Mesodermal cell (in vitro differentiated cells): ENCODE measurements at regions not wholly inside any gene's neighbourhood (a gene's known extent, or its start where the extent isn't known, plus 50 kb on each side); places are given as distances from the start of the nearest gene placed in this dataset.

Source experiments
- H3K27ac ChIP-seq: 2 replicates; pipeline ENCODE4 v1.7.0; 2013; ENCODE audit warnings: mild to moderate bottlenecking, low read depth, low read length, moderate library complexity; ENCODE audit not compliant: severe bottlenecking
- H3K36me3 ChIP-seq: 2 replicates; pipeline ENCODE4 v1.7.1; 2013; ENCODE audit warnings: mild to moderate bottlenecking, low read length, moderate library complexity; ENCODE audit not compliant: control insufficient read depth, insufficient read depth
- H3K4me1 ChIP-seq: one replicate; pipeline ENCODE4 v1.7.1; 2013; ENCODE audit warnings: mild to moderate bottlenecking, low read length; ENCODE audit not compliant: insufficient read depth, control insufficient read depth, poor library complexity, severe bottlenecking
- H3K4me3 ChIP-seq: 2 replicates; pipeline ENCODE4 v1.7.0; 2013; ENCODE audit warnings: low read length, control low read depth, mild to moderate bottlenecking; ENCODE audit not compliant: insufficient read depth, poor library complexity, severe bottlenecking; ENCODE audit errors: extremely low read depth
- H3K9me3 ChIP-seq: 2 replicates; pipeline ENCODE4 v1.7.1; 2013; ENCODE audit warnings: mild to moderate bottlenecking, low read length, moderate library complexity; ENCODE audit not compliant: control insufficient read depth
- WGBS, 2 experiments: methylation state at CpG; one replicate each; pipeline ENCODE4 v1.1.5; 2013; ENCODE audit warnings: missing lambda C conversion rate in 2 of 2; ENCODE audit not compliant: insufficient coverage in 2 of 2; 5-methylcytosine and 5-hydroxymethylcytosine counted together

DNA sequence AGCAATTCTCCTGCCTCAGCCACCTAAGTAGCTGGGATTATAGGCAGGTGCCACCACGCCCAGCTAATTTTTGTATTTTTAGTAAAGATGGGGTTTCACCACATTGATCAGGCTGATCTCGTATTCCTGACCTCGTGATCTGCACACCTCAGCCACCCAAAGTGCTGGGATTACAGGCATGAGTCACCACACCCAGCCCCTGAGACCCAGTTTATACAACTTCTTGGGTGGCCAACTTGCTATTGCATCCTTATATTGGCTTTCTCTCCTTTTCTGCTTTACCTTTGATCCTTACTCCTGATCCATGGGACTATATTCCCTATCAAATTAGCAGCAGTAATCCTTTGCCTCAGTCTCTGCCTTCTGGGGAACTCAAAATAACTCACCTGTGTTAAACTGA is 659.1 kb downstream of the PRELID2 start:
- WGBS, 2 experiments, result 82 to 87% methylated on average over 2 to 3 of the region's 3 CpGs
- no peaks in the 10 kb centered on the region for H3K36me3 ChIP-seq
- no peaks in the 10 kb centered on the region for H3K9me3 ChIP-seq
- H3K4me1 ChIP-seq, result peaks cover 19% of the 10 kb centered on the region
- H3K4me3 ChIP-seq, result no peak overlapping the region
- no peak overlapping the region for H3K27ac ChIP-seq

DNA sequence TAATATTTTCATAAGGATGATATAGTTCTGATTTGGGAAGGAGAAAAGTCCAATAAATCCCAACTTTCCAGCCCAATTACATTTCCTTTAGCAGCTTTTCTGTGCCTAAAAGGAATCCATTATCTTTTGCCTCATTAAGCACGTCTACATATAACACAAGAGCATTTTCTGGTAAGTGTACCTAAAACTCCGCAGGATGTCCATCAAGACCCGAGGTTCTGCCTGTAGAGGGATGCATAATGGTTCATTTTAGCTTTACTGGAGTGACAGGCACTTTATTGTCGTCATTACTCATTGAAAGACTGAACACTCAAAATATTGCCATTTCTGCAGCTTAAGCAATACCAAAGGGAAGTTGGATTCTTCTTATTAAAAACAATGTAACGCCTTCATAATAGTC is 669.0 kb downstream of the PRELID2 start:
- 90 to 100% methylated on average over 1 to 2 of the region's 5 CpGs for WGBS, 2 experiments
- Histone ChIP-seq H3K36me3 (no peaks in the 10 kb centered on the region), H3K9me3 (no peaks in the 10 kb centered on the region), H3K27ac (no peak overlapping the region), H3K4me3 (no peak overlapping the region), H3K4me1 (no peaks in the 10 kb centered on the region)

DNA sequence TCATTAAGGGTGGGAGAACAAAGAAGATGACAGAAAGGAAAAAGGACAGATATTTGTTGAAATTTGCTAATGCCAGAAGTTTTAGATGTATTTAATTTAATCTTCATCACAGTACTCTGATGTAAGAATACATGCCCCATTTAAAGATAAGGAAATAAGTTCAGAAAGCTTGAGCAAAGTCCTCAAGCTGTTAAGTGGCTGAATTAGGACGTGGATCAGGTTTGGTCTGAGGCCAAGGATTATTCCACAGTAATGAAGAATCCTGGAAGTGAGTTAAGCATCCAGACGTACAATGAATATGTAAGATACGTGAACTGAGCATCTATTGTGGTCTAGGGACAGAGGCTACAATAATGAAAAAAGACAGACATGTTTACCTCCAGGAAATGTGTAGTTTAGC is 671.3 kb downstream of the PRELID2 start:
- Histone ChIP-seq H3K4me1 (peaks cover 5% of the 10 kb centered on the region), H3K27ac (no peak overlapping the region), H3K9me3 (no peaks in the 10 kb centered on the region), H3K4me3 (no peak overlapping the region), H3K36me3 (no peaks in the 10 kb centered on the region)
- WGBS, 2 experiments, result 91 to 92% methylated on average over 3 of the region's 3 CpGs

DNA sequence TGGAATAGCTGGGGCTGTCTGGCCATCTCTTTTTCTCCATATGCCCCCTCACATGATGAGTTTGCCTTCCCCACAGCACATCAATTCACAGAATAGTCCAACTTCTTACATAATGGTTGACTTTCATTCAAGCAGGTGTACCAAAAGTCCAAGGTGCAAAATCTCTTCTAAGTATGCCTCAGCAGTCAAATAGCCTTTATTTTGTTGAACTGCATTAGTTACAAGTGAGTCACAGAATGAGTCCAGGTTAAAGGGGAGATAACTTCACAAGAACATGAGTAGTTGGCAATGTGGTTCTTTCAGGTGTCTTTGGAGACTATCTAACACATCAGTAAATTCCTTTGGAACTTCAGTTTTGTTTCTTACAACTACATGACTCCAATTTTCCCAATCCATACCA is 672.5 kb downstream of the PRELID2 start:
- Histone ChIP-seq H3K4me1 (peaks cover 14% of the 10 kb centered on the region), H3K36me3 (no peaks in the 10 kb centered on the region), H3K4me3 (no peak overlapping the region), H3K27ac (no peak overlapping the region), H3K9me3 (no peaks in the 10 kb centered on the region)

DNA sequence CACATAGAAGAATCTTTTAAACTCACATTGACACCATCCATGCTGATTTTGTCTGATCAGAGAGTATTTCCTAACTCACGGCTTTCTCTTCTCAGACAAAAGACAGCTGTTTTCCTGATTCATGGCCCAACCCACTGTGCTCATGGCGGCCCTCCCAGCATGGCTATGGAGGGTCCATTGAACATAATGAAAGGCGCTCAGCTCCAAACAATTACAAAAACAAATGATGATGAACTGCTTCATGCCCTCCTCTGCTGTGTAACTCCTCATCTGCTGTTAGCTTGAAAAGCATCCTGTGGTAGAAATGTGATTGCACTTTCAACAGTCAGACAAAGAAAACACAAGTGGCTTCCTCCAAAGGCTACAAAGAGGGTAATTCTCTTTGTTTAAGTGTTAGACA is 673.8 kb downstream of the PRELID2 start:
- no peak overlapping the region for H3K4me3 ChIP-seq
- H3K9me3 ChIP-seq, result no peaks in the 10 kb centered on the region
- H3K4me1 ChIP-seq, result peaks cover 16% of the 10 kb centered on the region
- H3K36me3 ChIP-seq, result no peaks in the 10 kb centered on the region
- no peak overlapping the region for H3K27ac ChIP-seq
- 55 to 67% methylated on average over 1 to 2 of the region's 3 CpGs for WGBS, 2 experiments

DNA sequence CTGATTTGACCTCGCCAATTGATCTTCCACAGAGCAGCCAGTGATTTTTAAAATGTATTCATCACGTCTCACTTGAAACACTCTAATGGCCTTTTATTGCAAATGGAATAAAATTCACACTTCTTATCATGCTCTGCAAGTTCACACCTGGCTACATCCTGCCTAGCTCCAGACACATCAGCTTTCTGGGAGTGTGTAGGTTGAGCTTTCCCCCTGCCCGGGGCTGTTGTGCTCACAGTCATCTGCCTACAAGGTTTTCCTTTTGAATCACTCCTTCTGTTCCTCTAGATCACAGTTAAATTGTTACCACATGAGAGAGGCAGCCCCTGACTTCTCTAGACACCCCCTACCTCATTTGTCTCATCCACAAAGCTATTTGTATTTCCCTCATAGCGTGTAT is 674.5 kb downstream of the PRELID2 start:
- Histone ChIP-seq H3K4me1 (peaks cover 16% of the 10 kb centered on the region), H3K27ac (no peak overlapping the region), H3K36me3 (no peaks in the 10 kb centered on the region), H3K9me3 (no peaks in the 10 kb centered on the region), H3K4me3 (no peak overlapping the region)
- WGBS, 2 experiments, result 86 to 91% methylated on average over 1 to 3 of the region's 4 CpGs

DNA sequence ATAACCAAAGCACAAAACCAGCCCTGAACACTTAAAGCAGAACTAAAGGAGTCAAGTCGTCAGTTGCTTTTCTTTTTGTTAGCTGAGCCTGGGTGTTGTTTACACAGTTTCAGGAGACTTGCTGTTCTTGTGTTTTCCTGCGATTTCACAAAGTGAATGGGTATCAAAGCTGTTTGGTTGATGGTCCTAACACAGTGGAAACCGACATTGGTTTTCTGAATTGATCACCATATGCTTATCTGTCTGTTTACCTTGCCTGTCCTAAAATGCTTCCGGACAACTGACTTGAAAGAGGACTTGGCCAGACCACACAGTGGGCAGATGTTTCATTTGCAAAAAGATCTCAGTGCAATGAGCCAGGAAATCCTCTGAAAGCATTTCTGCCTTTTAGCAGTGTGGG is 676.4 kb downstream of the PRELID2 start:
- 14 to 40% methylated on average over 2 to 4 of the region's 4 CpGs for WGBS, 2 experiments
- peaks cover 16% of the 10 kb centered on the region for H3K4me1 ChIP-seq
- no peaks in the 10 kb centered on the region for H3K36me3 ChIP-seq
- H3K9me3 ChIP-seq, result no peaks in the 10 kb centered on the region
- no peak overlapping the region for H3K4me3 ChIP-seq
- H3K27ac ChIP-seq, result peak overlapping the region; percentile 68

DNA sequence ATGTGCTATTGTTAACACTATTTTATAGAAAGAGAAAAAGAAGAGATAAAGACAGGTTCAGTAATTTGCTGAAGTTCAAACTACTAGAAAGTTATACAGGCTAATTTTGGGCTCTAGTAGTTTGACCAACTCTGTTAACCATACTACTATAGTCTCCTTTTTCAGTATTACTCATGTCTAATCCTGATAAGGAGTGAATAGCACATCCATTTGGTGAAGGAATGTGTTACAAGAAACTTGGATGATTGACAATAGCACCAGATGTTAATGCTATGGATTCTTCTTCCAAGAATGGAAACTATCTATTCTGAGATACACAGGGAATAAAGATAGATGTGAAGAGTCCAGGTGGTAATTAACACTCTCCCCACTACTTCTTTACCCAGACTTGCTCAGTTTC is 677.3 kb downstream of the PRELID2 start:
- no peaks in the 10 kb centered on the region for H3K36me3 ChIP-seq
- H3K9me3 ChIP-seq, result no peaks in the 10 kb centered on the region
- H3K4me1 ChIP-seq, result peaks cover 16% of the 10 kb centered on the region
- no peak overlapping the region for H3K4me3 ChIP-seq
- no peak overlapping the region for H3K27ac ChIP-seq

DNA sequence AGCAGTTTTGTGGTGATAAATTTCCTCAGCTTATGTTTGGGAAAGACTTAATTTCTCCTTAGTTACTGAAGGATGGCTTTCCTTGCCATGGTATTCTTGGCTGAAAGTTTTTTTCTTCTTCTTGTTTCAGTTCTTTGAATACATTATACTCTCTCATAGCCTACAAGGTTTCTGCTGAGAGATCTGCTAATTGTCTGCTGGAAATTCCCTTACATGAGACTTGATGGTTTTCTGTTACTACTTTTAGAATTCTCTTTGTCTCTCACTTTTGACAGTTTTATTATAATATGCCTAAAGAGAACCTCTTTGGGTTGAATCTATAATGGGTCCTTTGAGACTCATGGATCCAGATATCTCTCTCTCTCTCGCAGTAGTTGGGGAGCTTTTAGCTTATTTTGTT is 693.6 kb downstream of the PRELID2 start:
- WGBS, 2 experiments, result no CpG with 5 or more reads among the region's 1 CpG
- H3K27ac ChIP-seq, result no peak overlapping the region

DNA sequence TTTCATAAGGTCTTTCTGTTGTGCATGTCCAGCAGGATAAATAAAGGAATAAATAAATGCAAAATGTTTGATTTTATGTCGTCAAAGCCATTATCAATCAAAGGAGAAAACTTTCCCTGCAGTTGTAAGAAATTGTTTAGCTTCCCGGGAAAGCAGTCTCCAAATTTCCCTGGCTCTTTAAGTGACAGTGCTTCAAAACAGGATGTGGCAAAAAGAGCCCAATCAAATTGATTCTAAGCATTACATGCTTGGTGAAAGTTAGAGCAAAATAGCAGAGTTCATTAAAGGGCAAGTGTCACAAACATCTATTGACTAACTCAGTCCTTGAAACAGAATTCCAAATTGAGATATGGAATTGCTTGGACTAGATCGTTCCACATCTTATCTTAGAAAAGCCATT is 704.1 kb downstream of the PRELID2 start:
- no peak overlapping the region for H3K4me3 ChIP-seq
- H3K9me3 ChIP-seq, result no peaks in the 10 kb centered on the region
- WGBS, 2 experiments, result 20 to 59% methylated on average over 1 to 2 of the region's 3 CpGs
- no peaks in the 10 kb centered on the region for H3K4me1 ChIP-seq
- no peaks in the 10 kb centered on the region for H3K36me3 ChIP-seq
- H3K27ac ChIP-seq, result no peak overlapping the region

More for the DNA sequence above, 693.6 kb downstream of the PRELID2 start:
- no peaks in the 10 kb centered on the region for H3K4me1 ChIP-seq
- H3K36me3 ChIP-seq, result no peaks in the 10 kb centered on the region
- no peaks in the 10 kb centered on the region for H3K9me3 ChIP-seq
- H3K4me3 ChIP-seq, result no peak overlapping the region

DNA sequence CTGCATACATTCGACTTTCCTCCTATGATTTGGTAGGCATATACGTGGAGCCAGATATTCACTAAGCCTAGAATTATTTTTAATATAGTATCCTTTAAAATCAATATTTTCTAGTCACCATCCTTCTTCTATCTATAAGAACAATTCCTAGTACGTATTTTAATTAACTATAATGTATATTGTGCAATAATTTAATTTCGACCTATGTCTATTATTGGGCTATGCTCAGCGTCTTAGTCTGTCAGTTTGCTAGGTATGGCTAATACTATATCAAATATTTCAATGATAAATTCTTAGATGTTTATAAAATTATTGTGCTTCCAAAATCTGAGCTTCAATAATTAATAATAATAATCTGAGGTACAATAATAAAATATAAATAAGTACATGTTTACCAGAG is 705.3 kb downstream of the PRELID2 start:
- H3K4me1 ChIP-seq, result no peaks in the 10 kb centered on the region
- no peaks in the 10 kb centered on the region for H3K9me3 ChIP-seq
- no peak overlapping the region for H3K27ac ChIP-seq
- H3K36me3 ChIP-seq, result no peaks in the 10 kb centered on the region
- WGBS, 2 experiments, result no CpG with 5 or more reads among the region's 5 CpGs
- no peak overlapping the region for H3K4me3 ChIP-seq

DNA sequence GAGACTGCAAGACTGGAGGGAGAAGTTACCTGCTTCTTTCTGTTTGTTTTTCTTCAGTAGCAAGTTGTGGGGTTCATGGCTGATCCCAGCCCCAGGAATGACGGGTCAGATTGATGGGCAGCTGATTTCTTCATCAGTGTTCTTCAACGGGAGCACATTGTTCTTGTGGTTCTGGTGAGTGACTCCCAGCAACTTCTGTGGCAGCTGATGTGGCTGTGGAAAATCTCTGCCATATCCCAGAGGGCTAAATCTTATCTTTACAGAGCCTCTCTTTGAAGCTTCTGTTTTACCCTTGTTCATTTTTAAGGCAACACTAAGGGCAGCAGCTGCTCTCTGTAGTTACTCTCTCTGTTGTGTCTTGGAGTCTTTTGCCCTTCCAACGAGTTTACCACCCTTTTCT is 710.3 kb downstream of the PRELID2 start:
- no peaks in the 10 kb centered on the region for H3K9me3 ChIP-seq
- H3K27ac ChIP-seq, result peak overlapping the region; percentile 13
- H3K4me1 ChIP-seq, result no peaks in the 10 kb centered on the region
- H3K4me3 ChIP-seq, result no peak overlapping the region
- no peaks in the 10 kb centered on the region for H3K36me3 ChIP-seq
- WGBS, 2 experiments, result 72 to 73% methylated on average over 2 of the region's 3 CpGs
